Vagina (tissue), 2 donors: ENCODE measurements at regions not wholly inside any gene's neighbourhood (a gene's known extent, or its start where the extent isn't known, plus 50 kb on each side); places are given as distances from the start of the nearest gene placed in this dataset.

Experiments used
- DNase-seq, 2 donors: peaks; one replicate each; pipeline ENCODE4 v3.0.0-alpha.2; 2017; ENCODE audit errors: extremely low spot score in 2 of 2
- H3K27ac ChIP-seq: fragments of 200-600 bp; sonication (generic); one replicate; pipeline ENCODE4 v1.5.1; 2019
- H3K27me3 ChIP-seq: fragments of 200-600 bp; sonication (generic); one replicate; pipeline ENCODE4 v1.5.1; 2019
- H3K36me3 ChIP-seq, 2 donors: fragments of 200-600 bp; sonication (generic); one replicate each; pipeline ENCODE4 v1.5.1; 2017 to 2019
- H3K4me1 ChIP-seq: fragments of 200-600 bp; sonication (generic); one replicate; pipeline ENCODE4 v1.5.1; 2019
- H3K4me3 ChIP-seq, 2 donors: fragments of 200-600 bp; sonication (generic); 1 replicate in 1 of 2; 2 replicates in 1 of 2; pipeline ENCODE4 v1.5.1; 2016 to 2019
- H3K9me3 ChIP-seq: fragments of 200-600 bp; sonication (generic); one replicate; pipeline ENCODE4 v1.5.1; 2019
- POLR2A ChIP-seq, 2 donors: fragments of 450-650 bp; IDR thresholded peaks; one replicate each; pipeline ENCODE4 v1.6.1; 2017; ENCODE audit warnings: antibody characterized with exemption in 2 of 2, mild to moderate bottlenecking in 2 of 2, moderate library complexity in 2 of 2
- POLR2AphosphoS5 ChIP-seq, 2 donors: sonication (generic); formaldehyde crosslinking; IDR thresholded peaks; one replicate each; pipeline ENCODE4 v1.9.0; 2017; ENCODE audit warnings: antibody characterized with exemption in 2 of 2, mild to moderate bottlenecking in 2 of 2, low read depth in 1 of 2; ENCODE audit not compliant: insufficient read depth in 1 of 2
- intact Hi-C: fragments of 100-400 bp; cut with DNase I; formaldehyde crosslinking; loops from one replicate; pipeline ENCODE4 v1.15.1; 2023
- TF ChIP-seq, protein P1 (sequence below), 3 experiments: fragments of 450-650 bp in 2 of 3; fragments of 200-600 bp in 1 of 3; sonication (generic) in 1 of 3; IDR thresholded peaks; one replicate each; pipeline ENCODE4 v1.5.1; 2017 to 2019; ENCODE audit warnings: antibody characterized with exemption in 3 of 3, mild to moderate bottlenecking in 2 of 3, moderate library complexity in 2 of 3

- no peak for DNase-seq
- Histone ChIP-seq H3K27ac (no peak overlapping the region), H3K4me1 (peaks cover 7% of the 10 kb centered on the region), H3K9me3 (no peaks in the 10 kb centered on the region), H3K36me3 (no peaks in the 10 kb centered on the region), H3K27me3 (no peaks in the 10 kb centered on the region), H3K4me3 (no peak overlapping the region)
- TF ChIP-seq, protein P1, sequence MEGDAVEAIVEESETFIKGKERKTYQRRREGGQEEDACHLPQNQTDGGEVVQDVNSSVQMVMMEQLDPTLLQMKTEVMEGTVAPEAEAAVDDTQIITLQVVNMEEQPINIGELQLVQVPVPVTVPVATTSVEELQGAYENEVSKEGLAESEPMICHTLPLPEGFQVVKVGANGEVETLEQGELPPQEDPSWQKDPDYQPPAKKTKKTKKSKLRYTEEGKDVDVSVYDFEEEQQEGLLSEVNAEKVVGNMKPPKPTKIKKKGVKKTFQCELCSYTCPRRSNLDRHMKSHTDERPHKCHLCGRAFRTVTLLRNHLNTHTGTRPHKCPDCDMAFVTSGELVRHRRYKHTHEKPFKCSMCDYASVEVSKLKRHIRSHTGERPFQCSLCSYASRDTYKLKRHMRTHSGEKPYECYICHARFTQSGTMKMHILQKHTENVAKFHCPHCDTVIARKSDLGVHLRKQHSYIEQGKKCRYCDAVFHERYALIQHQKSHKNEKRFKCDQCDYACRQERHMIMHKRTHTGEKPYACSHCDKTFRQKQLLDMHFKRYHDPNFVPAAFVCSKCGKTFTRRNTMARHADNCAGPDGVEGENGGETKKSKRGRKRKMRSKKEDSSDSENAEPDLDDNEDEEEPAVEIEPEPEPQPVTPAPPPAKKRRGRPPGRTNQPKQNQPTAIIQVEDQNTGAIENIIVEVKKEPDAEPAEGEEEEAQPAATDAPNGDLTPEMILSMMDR (IDR thresholded peaks at IDR 0.05), result no peak
- TF ChIP-seq POLR2A (IDR thresholded peaks at IDR 0.05) (no peak), POLR2AphosphoS5 (IDR thresholded peaks at IDR 0.05; ENCODE audit: insufficient read depth in 1 of 2, low read depth in 1 of 2) (no peak)
- intact Hi-C loops, result no loop called here
Observed at GRCh38 chr9:119052339-119053030, 316.8 kb downstream of the BRINP1 start.

- TF ChIP-seq POLR2A (IDR thresholded peaks at IDR 0.05) (no peak), POLR2AphosphoS5 (IDR thresholded peaks at IDR 0.05; ENCODE audit: insufficient read depth in 1 of 2, low read depth in 1 of 2) (no peak)
- TF ChIP-seq, protein P1 (IDR thresholded peaks at IDR 0.05), result no peak
- H3K4me3 ChIP-seq, result no peak overlapping the region
- peaks cover 7% of the 10 kb centered on the region for H3K4me1 ChIP-seq
- no peak overlapping the region for H3K27ac ChIP-seq
- no peaks in the 10 kb centered on the region for H3K27me3 ChIP-seq
- no peaks in the 10 kb centered on the region for H3K36me3 ChIP-seq
- no peak for DNase-seq
- no peaks in the 10 kb centered on the region for H3K9me3 ChIP-seq
- intact Hi-C loops, result no loop called here
Observed at GRCh38 chr9:119053070-119053469, 316.2 kb downstream of the BRINP1 start.

DNA sequence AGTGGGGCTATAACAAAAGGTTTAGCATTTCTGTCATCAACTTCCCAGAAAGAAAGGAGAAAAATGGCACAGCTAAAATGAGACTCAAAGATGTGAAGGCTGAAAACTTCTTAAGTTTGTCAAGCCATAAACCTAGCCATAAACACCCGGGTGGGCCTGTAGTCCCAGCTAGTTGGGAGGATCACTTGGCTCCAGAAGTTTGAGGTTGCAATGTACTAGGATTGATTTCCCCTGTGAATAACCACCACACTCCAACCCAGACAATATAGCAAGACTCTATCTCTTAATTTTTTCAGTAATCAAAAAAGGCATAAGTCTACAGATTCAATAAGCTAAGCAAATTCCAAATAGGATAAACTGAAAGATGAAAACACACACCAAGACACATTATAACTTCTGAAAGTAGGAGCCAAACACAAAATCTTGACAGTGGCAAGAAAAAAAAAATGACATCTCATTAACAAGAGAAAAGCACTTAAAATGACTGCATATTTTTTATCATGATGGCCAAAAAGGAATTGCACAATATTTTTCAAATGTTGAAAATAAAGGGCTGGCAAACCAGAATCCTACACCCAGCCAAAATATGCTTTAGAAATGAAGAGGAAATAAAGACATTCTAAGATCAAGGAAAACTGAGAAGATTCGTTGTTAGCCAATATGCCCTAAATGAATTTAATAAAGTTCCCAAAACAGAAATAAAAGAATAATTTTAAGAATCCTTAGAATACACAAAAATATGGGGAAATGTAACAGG is 308.4 kb downstream of the BRINP1 start:
- Histone ChIP-seq H3K4me3 (no peak overlapping the region), H3K9me3 (no peaks in the 10 kb centered on the region), H3K27ac (no peak overlapping the region), H3K27me3 (no peaks in the 10 kb centered on the region), H3K36me3 (no peaks in the 10 kb centered on the region), H3K4me1 (no peaks in the 10 kb centered on the region)
- no peak for DNase-seq
- TF ChIP-seq, protein P1 (IDR thresholded peaks at IDR 0.05), result no peak
- TF ChIP-seq POLR2AphosphoS5 (IDR thresholded peaks at IDR 0.05; ENCODE audit: insufficient read depth in 1 of 2, low read depth in 1 of 2) (no peak), POLR2A (IDR thresholded peaks at IDR 0.05) (no peak)
- intact Hi-C loops, result no loop called here

DNA sequence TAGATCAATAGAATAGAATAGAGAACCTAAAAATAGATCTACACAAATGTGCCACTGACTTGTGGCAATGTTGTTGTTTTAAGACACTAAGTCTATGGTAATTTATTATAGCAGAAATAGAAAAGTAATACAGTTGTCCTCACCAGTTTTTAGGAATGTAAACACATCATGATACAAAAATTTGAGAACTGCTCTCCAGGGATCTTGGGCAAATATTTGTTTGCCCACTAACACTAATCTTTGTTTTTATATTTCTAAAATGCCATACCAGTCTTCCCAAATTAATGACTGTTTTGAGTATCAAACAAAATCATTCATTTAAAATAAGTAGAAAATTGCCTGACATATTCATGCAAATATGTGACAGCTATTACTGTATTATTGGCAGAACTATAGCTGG is 297.6 kb downstream of the BRINP1 start:
- Histone ChIP-seq H3K27me3 (no peaks in the 10 kb centered on the region), H3K4me1 (no peaks in the 10 kb centered on the region), H3K27ac (no peak overlapping the region), H3K9me3 (no peaks in the 10 kb centered on the region), H3K4me3 (no peak overlapping the region), H3K36me3 (no peaks in the 10 kb centered on the region)
- TF ChIP-seq POLR2AphosphoS5 (IDR thresholded peaks at IDR 0.05; ENCODE audit: insufficient read depth in 1 of 2, low read depth in 1 of 2) (no peak), POLR2A (IDR thresholded peaks at IDR 0.05) (no peak)
- TF ChIP-seq, protein P1 (IDR thresholded peaks at IDR 0.05), result no peak
- intact Hi-C loops, result no loop called here
- no peak for DNase-seq

DNA sequence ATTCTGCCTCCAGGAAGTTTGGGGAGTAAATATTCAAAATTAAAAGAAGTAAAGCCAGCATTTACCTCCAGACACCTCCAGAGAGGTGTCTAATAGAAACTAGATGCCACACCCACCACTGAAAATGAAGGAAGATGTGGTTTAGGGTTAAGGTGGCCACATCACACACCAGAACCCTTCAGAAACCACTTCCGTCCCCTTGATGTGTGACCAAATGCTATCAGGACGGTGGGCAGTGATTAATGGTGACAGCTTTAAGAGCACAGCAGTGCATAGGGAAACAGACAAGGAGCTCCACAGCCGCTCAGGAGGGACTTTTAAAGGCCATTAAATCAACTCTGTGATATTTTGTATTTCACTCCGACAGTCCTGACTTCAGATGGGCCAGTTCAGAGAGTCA is 295.2 kb downstream of the BRINP1 start:
- Histone ChIP-seq H3K4me3 (no peak overlapping the region), H3K9me3 (no peaks in the 10 kb centered on the region), H3K36me3 (no peaks in the 10 kb centered on the region), H3K4me1 (no peaks in the 10 kb centered on the region), H3K27ac (no peak overlapping the region), H3K27me3 (no peaks in the 10 kb centered on the region)
- intact Hi-C loops, result no loop called here
- TF ChIP-seq POLR2A (IDR thresholded peaks at IDR 0.05) (no peak), POLR2AphosphoS5 (IDR thresholded peaks at IDR 0.05; ENCODE audit: insufficient read depth in 1 of 2, low read depth in 1 of 2) (no peak)
- TF ChIP-seq, protein P1 (IDR thresholded peaks at IDR 0.05), result no peak
- DNase-seq, result no peak
